HepG2 (cell line): ENCODE measurements at regions not wholly inside any gene's neighbourhood (a gene's known extent, or its start where the extent isn't known, plus 50 kb on each side); places are given as distances from the start of the nearest gene placed in this dataset.
"Not testable (repeated sequence)": the region's sequence is repeated elsewhere in the genome, so short reads cannot be mapped to it uniquely, and the experiment has no call there.

ENCODE experiments used
- EP300 ChIP-seq, 3 experiments: sonication (generic) in 1 of 3; formaldehyde crosslinking in 1 of 3; IDR thresholded peaks; 2 replicates each; pipeline versions ENCODE4 v1.5.1 to v1.6.1; 2011 to 2020; ENCODE audit warnings: low read depth in 2 of 3, low read length in 2 of 3, borderline replicate concordance in 1 of 3, improper control_type of control experiment in 1 of 3, mild to moderate bottlenecking in 1 of 3, missing genetic modification reagents in 1 of 3, moderate library complexity in 1 of 3
- NCOA5 ChIP-seq: sonication (generic); formaldehyde crosslinking; IDR thresholded peaks from 2 replicates; pipeline ENCODE4 v1.4.0; 2020; ENCODE audit warnings: missing genetic modification reagents
- SRF ChIP-seq: IDR thresholded peaks from 2 replicates; pipeline ENCODE4 v1.6.1; 2011; ENCODE audit warnings: mild to moderate bottlenecking, low read depth, low read length, moderate library complexity
- TP53 ChIP-seq: sonication (generic); formaldehyde crosslinking; conservative IDR thresholded peaks from 2 replicates; pipeline ENCODE4 v1.4.0; 2020; ENCODE audit warnings: missing genetic modification reagents

DNA sequence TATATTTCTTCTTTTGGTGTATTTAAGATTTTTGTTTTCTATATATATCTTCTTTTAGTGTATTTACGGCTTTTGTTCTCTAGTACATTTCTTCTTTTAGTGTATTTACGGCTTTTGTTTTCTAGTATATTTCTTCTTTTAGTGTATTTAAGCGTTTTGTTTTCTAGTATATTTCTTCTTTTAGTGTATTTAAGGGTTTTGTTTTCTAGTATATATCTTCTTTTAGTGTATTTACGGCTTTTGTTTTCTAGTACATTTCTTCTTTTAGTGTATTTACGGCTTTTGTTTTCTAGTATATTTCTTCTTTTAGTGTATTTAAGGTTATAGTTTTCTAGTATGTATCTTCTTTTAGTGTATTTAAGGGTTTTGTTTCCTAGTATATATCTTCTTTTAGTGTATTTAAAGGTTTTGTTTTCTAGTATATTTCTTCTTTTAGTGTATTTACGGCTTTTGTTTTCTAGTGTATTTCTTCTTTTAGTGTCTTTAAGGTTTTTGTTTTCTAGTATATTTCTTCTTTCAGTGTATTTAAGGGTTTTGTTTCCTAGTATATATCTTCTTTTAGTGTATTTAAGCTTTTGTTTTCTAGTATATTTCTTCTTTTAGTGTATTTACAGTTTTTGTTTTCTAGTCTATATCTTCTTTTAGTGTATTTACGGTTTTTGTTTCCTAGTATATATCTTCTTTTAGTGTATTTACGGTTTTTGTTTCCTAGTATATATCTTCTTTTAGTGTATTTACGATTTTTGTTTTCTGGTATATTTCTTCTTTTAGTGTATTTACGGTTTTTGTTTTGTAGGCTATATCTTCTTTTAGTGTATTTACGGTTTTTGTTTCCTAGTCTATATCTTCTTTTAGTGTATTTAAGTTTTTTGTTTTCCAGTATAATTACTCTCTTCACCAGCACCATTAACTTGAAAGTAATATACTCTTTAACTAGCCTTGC is 249.4 kb downstream of the SHOX start:
- TF ChIP-seq NCOA5 (CRISPR knock-in tag); EP300 (IDR thresholded peaks at IDR 0.05; ENCODE audit: low read depth in 2 of 2, low read length in 2 of 2); EP300 (CRISPR knock-in tag; IDR thresholded peaks at IDR 0.05; ENCODE audit: borderline replicate concordance); TP53 (CRISPR knock-in tag); SRF: not testable (repeated sequence)
